A204.1 (cell line): ENCODE measurements at regions not wholly inside any gene's neighbourhood (a gene's known extent, or its start where the extent isn't known, plus 50 kb on each side); places are given as distances from the start of the nearest gene placed in this dataset.
A peak's percentile ranks its signal among the peaks of the same experiment; 100 is the strongest.

ENCODE experiments used
- FAIRE-seq: peaks from 2 replicates; lab custom pipeline; 2012; peaks lifted over from hg19 to GRCh38; lab: Jason Lieb, UNC

DNA sequence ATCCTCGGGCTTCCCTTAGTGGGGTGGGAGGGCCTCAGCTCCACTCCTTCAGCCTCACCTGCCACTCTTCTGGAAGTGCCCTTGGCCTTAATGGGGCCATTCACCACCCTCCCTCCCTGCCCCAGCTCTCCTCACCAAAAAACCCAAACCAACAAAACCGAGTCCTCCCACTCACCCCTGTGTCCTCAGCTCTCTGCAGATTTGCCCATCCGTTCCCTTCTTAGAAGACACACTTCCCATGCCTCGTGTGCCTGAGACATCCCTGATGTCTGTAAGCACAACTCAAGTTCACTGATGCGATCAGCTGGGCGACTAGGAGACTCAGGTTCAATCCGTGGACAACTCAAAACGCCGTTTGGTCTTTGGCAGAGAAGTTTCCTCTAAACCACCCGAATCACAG is 839.2 kb downstream of the TBC1D22A start:
- FAIRE-seq = no peak

DNA sequence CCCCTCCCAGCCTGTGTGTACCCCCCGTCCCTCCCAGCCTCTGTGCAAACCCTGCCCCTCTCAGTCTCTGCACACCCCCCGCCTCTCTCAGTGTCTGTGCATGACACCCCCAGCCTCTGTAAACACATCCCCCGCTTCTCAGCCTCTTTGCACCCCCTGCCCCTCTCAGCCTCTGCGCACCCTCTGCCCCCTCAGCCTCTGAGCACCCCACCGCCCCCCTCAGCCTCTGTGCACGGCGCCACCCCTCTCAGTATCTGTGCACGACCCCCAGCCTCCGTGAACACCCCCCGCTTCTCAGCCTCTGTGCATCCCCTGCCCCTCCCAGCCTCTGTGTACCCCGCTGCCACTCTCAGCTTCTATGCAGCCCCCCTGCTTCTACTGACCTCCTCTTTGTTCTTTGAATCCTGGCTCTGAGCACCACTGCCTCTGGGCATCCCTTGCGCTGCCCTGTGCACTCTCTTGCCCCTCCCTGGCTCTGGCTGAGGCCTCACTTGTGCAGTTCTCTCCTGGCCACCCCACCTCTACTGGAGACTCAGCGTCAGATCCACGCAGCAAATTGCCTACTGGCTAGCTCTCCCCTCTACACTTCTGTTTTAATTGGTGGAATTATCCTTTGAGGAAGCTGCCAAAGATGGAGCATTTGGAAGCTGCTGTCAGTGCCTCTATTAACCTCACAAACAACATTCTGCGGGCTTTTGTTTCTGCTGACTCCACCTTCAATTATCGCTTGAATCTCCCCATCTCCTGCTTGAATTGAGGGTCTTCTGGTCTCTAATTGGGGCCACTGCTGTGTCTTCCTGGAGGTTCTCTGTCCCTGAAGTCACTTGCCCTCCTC is 838.6 kb downstream of the TBC1D22A start:
- FAIRE-seq = no peak

DNA sequence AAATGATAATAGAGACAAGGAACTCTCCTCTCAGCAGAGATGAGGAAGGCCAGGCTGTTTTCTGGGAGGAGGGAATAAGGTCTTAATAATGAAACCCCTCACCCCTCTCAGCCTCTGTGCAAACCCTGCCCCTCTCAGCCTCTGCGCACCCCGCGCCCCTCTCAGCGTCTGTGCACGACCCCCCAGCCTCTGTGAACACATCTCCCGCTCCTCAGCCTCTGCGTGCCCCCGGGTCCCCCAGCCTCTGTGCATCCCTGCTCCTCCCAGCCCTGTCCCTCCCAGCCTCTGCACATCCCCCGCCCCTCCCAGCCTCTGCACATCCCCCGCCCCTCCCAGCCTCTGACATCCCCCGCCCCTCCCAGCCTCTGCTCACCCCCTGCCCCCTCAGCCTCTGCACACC is 837.8 kb downstream of the TBC1D22A start:
- no peak for FAIRE-seq

DNA sequence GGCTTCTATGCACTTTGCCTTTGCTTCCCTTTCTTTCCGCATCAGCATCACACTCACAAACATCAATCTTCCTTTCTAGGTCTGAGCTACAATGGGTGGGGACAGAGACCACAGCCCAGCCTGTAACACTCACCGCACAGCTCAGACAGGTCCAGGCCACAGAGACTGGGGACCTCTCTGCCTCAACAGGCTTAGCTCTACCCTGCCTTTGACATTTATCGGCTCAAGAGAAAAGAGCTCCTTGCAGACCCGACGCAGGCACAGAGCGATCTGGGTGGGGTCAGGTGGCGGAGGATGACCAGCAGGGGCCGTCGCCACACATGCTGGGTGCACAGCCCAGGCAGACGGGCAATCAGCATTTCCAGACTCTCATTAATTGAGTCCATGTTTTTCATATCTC is 837.3 kb downstream of the TBC1D22A start:
- no peak for FAIRE-seq

DNA sequence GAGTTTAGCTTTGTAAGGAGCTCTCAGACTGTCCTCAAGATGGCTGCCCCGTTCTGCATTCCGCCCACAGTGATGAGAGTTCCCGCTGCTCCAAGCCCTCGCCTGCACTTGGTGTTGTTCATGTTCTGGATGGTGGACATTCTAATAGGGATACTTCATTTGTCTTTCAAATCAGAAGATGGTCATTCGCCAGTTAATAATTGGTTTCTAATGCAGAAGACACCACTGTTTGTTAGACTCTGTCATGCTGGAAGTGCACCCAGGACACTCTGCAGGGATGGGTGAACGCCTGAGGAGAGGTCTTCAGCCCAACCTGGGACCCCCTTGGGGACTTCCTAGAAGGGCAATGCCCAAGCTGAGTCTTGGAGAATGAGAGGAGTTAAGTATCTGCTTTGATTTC is 836.4 kb downstream of the TBC1D22A start:
- FAIRE-seq = no peak

DNA sequence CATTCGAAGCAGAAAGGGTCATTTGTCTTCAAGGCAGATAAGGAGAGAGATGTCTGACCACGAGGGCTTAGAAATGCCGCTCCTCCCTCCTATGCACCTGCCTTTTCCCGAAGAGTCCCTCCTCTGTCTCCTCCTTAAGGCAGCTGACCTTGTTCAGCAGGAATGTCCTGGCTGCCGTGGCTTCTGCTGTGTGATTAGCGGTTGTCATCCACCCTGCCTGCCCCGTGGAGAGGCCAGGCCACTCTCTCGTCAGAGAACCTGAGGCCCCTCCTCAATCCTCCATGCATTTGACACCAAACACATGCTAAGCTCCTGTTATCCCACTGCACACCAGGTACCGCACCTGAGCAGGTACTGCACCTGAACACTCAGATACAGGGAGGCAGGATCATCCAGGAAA is 834.6 kb downstream of the TBC1D22A start:
- FAIRE-seq = no peak

DNA sequence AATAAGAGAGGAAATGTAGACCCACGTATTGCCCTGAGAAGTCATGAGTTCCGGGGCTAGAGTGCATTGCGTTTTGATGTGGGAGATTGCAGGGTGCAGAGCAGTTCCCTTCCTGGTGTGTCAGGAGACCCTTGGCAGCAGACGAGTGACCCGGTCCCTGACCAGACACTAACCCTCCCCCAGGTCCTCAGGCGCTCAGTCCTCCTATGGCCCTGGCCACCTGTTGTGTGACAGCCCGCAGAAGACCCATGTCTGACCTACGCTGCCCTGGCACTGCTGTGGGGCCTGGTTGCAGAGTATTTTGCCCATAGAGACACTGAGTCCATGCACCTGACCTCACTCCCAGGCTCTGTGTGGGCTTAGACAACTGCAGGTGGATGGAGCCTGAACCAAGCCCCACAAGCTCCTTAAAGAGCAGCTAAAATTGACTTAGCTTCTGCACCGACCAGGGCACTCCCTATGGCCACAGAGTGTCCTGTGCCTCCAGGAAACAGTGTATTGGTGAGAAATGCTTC is 833.8 kb downstream of the TBC1D22A start:
- no peak for FAIRE-seq

DNA sequence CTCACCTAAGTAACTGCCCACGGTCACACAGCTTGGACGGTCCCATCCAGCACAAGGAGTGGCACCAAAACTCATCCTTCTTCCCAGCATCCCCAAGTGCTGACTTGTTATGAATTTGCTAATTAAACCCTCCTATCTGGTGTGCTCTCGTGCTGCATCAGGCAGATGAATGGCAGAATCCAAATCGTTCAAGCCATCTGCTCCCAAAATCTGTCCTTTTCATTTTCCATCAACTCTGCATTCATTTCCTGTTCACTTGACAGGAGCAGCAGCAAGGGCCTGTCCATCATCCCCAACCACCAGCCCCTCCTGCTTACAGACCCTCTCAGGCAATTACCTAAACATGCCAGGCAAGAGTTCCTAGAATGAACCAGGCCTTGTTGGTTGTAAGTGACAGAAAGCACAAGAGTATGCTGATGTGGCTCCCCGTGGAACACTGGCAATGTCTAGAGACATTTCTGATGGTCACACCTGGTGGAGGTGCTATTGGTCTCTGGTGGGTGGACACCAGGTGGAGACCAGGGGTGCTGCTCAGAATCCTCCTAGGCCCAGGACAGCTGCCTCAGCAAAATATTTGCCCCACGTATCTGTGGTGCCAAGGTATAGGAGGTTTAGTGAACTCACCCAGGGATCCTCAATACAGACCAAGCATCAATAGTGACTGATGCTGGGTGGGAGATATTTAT is 832.5 kb downstream of the TBC1D22A start:
- FAIRE-seq = no peak

DNA sequence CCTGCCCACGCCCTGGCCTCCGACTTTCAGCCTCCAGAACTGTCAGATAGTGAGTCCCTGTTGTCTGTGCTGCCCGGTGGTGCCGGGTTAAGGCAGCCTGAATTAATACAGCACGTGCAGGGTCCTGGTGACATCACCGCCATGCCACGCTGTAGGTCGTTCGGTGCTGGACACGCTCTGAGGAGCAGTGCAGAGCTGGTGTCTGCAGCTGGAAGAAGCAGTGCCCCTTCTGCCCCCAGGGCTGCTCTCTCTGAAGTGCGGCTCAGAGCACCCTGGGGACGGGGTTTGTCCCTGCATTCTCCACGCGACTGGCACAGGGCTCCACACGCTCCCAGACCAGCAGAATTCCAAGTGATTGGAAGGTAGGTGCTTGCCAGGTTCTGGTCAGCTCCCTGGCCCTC is 831.5 kb downstream of the TBC1D22A start:
- FAIRE-seq = no peak

DNA sequence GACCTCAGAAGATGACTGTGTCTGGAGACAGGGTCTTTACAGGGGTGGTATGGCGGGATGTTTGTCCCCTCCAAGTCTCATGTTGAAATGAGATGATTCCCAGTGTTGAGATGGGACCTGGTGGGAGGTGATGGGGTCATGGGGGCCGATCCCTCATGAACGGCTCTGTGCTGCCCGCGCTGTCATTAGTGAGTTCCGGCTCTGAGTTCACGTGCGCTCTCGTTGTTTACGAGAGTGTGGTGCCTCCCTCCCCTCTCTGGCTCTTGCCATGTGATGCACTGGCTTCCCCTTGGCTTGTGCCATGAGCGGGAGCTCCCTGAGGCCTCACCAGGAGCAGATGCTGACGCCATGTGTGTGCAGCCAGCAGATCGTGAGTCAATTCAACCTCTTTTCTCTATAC is 830.8 kb downstream of the TBC1D22A start:
- no peak for FAIRE-seq

DNA sequence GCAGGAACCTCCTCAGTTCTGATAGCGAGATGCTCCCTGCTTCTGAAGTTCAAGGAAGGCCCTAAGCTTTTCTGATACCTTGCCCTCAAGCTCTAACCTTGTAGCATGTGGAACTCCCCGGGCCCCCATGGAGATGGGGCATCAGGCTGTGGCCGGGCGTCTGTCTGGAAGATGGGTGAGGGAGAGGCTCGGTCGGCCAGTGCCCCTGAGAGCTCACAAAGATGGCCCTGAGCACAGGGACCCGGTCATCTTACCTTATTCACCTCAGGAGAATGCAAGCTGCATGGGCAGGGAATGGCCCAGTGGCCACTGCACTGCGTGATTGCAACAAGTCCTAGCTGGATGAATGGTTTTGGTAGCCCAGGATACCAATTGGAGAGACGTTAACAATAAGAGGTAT is 830.3 kb downstream of the TBC1D22A start:
- FAIRE-seq = no peak

DNA sequence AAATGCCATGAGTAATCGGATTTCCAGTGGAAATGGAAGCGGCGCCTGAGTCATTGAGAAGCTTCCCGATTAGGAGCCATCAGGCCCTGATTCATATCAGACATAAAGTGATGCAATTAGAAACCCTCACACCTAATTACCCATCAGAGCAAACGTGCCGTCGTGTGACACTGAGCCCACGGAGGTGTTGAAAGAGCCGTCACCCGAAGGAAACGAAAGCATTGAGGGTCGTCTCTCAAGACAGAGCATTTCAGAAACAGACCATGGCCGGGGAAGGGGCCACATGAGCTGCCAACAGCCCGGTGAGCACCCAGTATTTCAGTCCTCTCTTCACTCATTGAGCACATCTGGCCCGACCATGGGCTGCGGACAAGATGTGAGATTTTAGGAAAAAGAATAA is 829.3 kb downstream of the TBC1D22A start:
- no peak for FAIRE-seq

DNA sequence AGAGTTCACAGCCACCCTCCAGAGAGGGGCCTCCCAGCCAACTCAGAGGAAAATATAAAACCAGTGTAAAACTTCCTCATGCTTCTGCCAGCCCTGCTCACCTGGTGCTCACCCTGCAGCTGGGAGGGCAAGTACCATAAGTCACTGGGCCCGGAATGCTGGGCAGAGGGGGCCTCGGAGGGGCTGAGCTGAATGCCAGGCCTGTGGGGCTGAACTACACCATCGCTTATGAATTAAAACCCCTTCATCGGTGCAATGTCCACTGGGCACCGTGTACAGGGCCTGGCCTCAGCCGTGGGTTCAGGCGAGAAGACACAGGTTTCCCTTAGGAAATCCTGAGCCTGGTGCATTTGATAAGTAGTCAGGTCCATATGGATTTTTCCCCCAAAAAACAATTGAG is 828.6 kb downstream of the TBC1D22A start:
- no peak for FAIRE-seq

DNA sequence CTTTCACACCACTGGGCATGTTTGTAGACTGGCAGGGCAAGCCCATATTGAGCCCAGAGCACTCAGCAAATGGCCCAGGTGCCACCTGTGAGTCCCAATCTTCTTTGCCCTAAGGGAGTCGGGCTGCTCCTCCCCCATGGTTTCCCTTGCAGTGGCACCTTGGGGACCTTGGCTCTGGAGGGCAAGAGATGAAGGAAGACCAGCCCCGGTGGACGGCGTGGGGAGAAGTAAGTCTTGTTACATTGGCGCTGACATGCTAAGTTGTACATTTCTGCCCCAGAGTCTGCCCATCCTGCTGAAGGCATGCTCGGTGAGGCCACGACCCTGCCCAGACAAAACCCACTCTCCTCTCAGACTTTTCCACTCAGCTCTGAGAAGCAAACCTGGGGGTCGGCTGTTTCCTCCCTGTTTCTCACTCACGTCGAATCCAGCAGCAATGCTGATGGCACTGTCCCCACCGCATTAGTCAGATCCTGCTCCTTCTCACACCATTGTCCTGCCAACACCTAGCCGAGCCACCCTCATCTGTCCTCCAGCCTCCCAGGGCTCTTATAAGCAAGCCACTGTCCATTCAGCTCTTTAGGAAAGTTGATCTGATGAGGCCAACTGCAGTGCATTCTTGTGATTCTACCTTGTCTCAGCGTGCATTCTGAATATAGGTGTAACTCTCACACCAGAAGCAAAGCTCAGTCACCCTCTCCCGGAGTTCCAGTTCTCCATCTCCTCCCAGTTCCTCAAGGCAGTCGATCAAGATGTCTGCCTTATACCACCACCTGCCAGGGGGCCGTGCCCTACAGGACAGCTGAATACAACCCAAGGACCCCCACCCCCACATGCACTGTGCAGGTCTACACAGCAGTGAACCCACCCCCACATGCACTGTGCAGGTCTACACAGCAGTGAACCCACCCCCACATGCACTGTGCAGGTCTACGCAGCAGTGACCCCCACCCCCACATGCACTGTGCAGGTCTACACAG is 827.1 kb downstream of the TBC1D22A start:
- no peak for FAIRE-seq

DNA sequence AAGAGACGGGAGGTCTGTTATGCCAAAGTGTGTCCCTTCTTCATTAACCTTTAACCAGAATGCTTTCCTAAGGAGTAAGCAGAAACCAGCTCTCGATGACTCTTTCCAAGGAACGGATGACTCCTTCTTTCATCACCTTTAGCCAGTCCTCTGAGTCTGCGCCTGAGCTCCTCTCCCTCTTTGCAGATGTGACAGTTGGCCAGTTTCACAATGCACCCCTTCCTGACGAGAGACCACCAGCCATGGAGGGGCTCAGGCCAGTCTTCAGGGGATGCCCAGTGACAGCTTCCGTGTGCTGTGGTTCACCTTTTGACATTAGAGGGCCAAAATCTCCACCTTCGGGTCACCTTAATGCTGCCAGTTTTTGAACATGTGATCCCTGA is 826.1 kb downstream of the TBC1D22A start:
- FAIRE-seq = no peak

DNA sequence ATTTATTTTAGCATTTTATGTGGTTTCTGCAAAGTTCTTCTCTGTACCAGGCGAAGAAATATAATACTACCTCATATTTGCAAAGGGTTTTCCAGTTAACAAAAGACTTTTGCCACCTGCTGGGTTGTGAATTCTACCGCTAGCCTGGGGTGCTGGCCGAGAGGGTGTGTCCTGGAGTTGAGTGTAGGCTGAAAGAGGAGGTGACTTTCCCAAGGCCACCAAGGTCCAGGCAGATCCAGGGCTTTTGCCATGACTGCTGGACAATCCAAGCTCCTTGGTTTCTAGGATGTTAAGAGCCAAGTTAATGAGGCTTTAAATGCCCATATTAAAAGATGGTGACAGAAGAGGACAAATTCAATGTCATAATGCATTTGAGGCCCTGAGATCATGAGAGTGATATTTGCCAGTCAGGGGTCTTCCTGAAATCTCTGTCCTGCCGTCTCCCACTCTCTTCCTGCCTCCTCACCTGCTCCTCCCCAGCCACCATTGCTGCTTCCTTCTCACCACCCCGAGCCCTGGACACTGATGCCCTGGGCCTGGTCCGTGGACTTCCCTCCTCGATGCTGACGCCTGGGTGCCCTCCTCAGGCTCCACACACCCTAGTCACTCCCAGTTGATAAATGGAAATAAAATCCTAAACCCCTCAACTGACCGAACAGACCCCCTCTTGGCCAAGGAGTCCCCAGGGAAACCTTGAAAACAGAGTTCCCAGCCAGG is 825.6 kb downstream of the TBC1D22A start:
- FAIRE-seq = no peak

DNA sequence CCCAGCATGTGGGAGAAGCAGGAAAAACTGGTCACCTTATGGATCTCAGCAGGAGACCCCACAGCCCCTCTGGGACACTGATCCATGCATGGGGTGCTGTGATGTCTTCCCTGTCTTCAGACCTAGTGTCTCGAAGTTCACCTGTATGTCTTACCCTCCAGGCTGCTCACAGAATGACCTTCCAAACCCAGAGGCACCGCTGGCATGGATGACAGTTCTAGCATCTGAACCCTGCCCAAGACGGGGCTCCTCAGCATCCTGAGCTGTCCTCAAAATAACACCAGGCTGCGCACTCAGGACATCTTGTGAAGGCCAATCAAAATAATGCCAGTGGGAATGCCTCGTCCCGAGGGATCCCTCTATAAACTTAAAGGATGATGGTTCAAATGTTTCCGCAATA is 824.9 kb downstream of the TBC1D22A start:
- FAIRE-seq = no peak

DNA sequence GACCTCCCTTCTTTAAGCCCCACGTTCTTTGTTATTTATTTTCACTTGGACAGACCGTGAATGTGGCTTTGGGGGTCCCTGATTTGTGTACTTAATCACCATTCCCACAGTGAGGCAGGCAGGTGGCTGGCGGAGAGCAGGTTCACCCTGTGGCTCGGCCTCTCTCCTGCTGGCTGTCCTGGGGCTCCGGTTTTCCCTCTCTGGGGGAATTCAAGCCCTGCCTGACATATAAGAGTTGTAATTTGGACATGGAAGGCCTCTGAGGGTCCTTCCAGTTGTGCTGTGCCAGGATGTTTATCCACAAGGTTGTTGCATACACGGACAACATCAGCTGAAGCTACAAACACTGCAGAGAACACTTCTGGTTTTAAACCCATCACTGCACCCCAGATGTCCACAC is 824.5 kb downstream of the TBC1D22A start:
- FAIRE-seq = no peak

DNA sequence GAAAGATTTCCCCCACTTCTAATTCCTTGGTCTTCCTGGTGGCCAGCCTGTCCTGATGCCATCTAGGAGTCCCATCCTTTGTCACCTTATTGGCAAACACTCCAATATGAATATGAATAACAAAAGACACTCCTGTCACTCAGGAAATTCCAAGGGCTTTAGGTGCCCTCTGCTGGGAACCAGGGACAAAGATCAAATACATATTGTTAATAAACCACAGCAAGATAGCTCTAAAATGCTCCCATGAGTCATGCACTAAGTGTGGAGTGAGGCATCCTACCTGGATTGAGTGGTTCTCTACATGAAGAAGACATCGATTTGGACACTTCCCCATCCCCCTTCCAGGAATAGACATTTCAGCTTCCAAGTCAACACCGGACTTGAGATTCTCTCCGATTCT is 823.6 kb downstream of the TBC1D22A start:
- FAIRE-seq = no peak

DNA sequence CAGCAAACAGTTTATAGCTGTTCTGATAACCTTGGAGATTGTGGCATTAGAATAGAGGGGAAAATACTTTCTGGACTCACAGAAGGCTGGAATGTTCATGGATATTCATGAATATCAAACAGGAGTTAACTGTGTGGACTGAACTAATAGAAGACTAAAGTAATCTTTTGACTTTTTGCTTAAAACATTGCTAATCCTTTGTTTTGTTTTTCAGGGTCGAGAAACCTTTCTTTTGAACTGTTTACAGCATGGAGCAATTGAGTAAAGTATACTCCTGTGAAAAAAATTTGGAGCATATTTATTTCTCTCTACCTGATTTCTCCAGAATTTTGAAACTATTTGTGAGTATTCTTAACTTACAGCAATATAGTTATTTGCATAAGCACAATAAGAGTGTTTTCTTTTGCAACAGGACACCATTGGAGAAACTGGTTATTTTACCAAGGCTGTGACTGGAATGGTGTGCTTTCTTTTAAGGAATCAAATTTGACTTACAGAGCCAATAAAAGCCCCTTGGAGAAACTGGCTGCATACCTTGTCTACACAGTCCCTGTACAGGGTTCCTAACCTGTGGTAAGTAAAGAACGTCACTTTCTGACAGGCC is 821.6 kb downstream of the TBC1D22A start:
- FAIRE-seq = no peak

DNA sequence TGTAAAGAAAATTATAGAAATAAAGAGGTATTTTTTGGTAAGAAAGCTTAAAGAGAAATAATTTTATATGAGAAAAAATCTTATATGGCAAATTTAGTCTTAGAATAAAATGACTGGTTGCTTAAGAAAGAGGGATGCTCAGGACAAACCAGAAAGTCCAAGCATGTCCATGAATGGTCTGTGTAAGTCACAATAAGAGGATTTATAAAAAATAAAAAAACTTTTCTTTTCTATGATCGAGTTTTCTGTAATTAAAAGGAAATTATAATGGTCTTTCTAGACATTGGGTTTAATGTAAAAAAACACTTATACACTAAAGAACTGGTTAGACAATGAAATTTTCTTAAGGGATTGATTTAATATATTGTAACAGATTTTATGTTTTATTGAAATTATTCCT is 819.6 kb downstream of the TBC1D22A start:
- FAIRE-seq = peak; percentile 70

DNA sequence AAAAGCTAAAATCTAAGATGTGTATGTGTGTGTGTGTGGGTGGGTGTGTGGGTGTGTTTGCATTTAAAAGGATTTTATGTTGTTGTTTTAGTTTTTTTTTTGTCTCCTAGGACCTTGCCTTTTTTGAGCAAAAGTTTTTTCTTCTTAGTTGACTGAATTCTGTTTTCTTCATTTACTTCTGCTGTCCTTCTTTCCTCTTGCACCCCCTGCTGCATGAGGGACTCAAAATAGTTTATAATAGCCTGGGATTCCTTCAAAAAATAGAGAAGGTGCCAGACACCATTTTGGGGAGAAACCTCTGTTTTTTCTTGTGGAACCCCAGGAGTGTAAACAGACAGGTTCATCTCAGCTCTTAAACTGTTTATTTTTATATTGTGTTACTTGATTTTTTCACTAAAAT is 817.7 kb downstream of the TBC1D22A start:
- FAIRE-seq = no peak
